ENCODE measurements at regions not wholly inside any gene's neighbourhood (a gene's known extent, or its start where the extent isn't known, plus 50 kb on each side); places are given as distances from the start of the nearest gene placed in this dataset.

DNA sequence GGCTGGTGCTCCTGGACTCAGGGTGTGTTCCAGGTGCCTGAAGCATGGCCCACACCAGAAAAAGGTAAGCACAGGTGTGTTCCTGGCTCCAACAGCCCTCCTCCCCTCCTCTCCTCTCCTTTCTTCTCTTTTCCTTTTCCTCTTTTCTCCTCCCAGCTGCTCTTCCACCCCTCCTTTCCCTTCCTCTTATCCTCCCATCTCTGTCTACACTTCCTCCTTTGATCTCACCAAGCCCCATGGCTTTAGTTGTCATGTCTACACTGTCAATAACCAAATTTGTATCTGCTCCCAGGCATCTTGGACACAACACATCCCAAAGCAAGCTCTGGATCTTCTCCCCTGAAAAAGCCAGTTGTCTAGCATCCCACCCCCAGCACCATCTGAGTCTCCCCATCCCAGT is 56.7 kb upstream of the LAPTM5 start:
- H3K4me3 ChIP-seq (replicated peaks; ENCODE audit: low read depth, low read length), result no peak overlapping the region
- TF ChIP-seq, protein P1, sequence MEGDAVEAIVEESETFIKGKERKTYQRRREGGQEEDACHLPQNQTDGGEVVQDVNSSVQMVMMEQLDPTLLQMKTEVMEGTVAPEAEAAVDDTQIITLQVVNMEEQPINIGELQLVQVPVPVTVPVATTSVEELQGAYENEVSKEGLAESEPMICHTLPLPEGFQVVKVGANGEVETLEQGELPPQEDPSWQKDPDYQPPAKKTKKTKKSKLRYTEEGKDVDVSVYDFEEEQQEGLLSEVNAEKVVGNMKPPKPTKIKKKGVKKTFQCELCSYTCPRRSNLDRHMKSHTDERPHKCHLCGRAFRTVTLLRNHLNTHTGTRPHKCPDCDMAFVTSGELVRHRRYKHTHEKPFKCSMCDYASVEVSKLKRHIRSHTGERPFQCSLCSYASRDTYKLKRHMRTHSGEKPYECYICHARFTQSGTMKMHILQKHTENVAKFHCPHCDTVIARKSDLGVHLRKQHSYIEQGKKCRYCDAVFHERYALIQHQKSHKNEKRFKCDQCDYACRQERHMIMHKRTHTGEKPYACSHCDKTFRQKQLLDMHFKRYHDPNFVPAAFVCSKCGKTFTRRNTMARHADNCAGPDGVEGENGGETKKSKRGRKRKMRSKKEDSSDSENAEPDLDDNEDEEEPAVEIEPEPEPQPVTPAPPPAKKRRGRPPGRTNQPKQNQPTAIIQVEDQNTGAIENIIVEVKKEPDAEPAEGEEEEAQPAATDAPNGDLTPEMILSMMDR (IDR thresholded peaks at IDR 0.05; ENCODE audit: low read length, missing control alignments), result no peak
- no peak for DNase-seq (ENCODE audit: low read depth)

DNA sequence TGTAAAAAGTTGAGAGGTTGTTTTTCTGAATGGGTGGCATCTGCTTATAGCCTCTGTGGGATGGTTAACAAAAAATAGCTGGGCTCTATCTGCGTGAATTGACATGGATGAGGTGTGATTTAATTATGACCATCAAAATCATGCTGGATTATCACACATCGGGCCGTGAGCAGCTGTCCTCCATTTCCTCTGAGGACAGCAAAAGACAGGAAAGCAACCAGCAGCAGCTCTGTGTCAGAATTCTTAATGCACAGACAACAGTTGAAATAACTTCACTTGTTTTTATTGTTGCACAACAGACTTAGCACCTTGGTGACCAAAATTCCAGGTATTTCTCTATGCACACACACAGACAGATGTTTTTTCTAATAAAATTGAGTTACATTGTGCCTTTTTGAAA is 54.5 kb upstream of the LAPTM5 start:
- H3K4me3 ChIP-seq (replicated peaks; ENCODE audit: low read depth, low read length), result no peak overlapping the region
- TF ChIP-seq, protein P1 (IDR thresholded peaks at IDR 0.05; ENCODE audit: low read length, missing control alignments), result no peak
- DNase-seq (ENCODE audit: low read depth), result no peak

DNA sequence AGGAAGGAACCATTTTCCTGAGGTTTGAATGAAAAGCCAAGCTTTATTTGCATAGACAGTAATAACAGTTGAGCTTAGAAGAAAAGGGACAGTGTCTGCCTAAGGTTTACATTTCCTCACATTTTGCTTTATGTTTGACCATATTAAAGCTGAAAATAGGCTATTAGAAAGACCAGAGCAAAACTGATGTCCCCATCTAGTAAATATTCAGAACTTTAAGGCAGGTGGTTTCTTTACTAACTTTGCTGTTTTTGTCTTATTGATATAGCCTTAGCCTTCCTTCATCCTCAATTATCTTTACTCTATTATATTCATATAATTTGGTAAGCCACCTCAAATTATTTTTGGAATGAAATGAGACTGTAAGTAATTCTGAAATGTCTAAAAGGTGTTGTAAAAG is 53.6 kb upstream of the LAPTM5 start:
- H3K4me3 ChIP-seq (replicated peaks; ENCODE audit: low read depth, low read length), result no peak overlapping the region
- TF ChIP-seq, protein P1 (IDR thresholded peaks at IDR 0.05; ENCODE audit: low read length, missing control alignments), result no peak
- no peak for DNase-seq (ENCODE audit: low read depth)

GRCh38 chr1:30810416-30811080 is 53.0 kb upstream of the LAPTM5 start:
- no peak for DNase-seq (ENCODE audit: low read depth)
- H3K4me3 ChIP-seq (replicated peaks; ENCODE audit: low read depth, low read length), result no peak overlapping the region
- TF ChIP-seq, protein P1 (IDR thresholded peaks at IDR 0.05; ENCODE audit: low read length, missing control alignments), result no peak

GRCh38 chr1:30809514-30810263 is 52.1 kb upstream of the LAPTM5 start:
- H3K4me3 ChIP-seq (replicated peaks; ENCODE audit: low read depth, low read length), result peak overlapping the region; percentile 5
- peak; percentile 83 for DNase-seq (ENCODE audit: low read depth)
- TF ChIP-seq, protein P1 (IDR thresholded peaks at IDR 0.05; ENCODE audit: low read length, missing control alignments), result no peak

GRCh38 chr1:30808067-30808662 is 50.6 kb upstream of the LAPTM5 start:
- no peak overlapping the region for H3K4me3 ChIP-seq (replicated peaks; ENCODE audit: low read depth, low read length)
- TF ChIP-seq, protein P1 (IDR thresholded peaks at IDR 0.05; ENCODE audit: low read length, missing control alignments), result no peak
- DNase-seq (ENCODE audit: low read depth), result no peak
